ENCODE measurements at regions not wholly inside any gene's neighbourhood (a gene's known extent, or its start where the extent isn't known, plus 50 kb on each side); places are given as distances from the start of the nearest gene placed in this dataset.

- no peak for TF ChIP-seq CTCF (IDR thresholded peaks at IDR 0.05; ENCODE audit: low read length)
- no peak for TF ChIP-seq EZH2 (IDR thresholded peaks at IDR 0.05; ENCODE audit: borderline replicate concordance, low read length)
Observed at GRCh38 chr4:123530357-123530756, 133.8 kb downstream of the SPRY1 start.
